Keratinocyte (primary cell): ENCODE measurements at regions not wholly inside any gene's neighbourhood (a gene's known extent, or its start where the extent isn't known, plus 50 kb on each side); places are given as distances from the start of the nearest gene placed in this dataset.

Source experiments
- DNase-seq: peaks from one replicate; pipeline ENCODE4 v3.0.0-alpha.2; 2011; ENCODE audit warnings: low read depth, missing footprints, low spot score
- FAIRE-seq: peaks from 2 replicates; lab custom pipeline; 2011; peaks lifted over from hg19 to GRCh38; lab: Jason Lieb, UNC
- H2AFZ ChIP-seq: 2 replicates; pipeline ENCODE4 v1.6.0; 2012; ENCODE audit warnings: low read length, control low read depth, inconsistent platforms; ENCODE audit not compliant: control insufficient read depth
- H3K27ac ChIP-seq: 2 replicates; pipeline ENCODE4 v1.5.1; 2011; ENCODE audit warnings: low read length; ENCODE audit not compliant: control insufficient read depth, insufficient read depth
- H3K27me3 ChIP-seq: 3 replicates; pipeline ENCODE4 v1.6.0; 2011; ENCODE audit warnings: low read length; ENCODE audit not compliant: control insufficient read depth, insufficient read depth; ENCODE audit errors: extremely low read depth
- H3K36me3 ChIP-seq, 2 experiments: 2 replicates in 1 of 2; 3 replicates in 1 of 2; pipeline ENCODE4 v1.5.1; 2011; ENCODE audit warnings: low read length in 2 of 2, mild to moderate bottlenecking in 1 of 2; ENCODE audit not compliant: control insufficient read depth in 2 of 2, insufficient read depth in 2 of 2; ENCODE audit errors: extremely low read depth in 1 of 2
- H3K4me1 ChIP-seq: 3 replicates; pipeline ENCODE4 v1.5.1; 2011; ENCODE audit warnings: low read length; ENCODE audit not compliant: control insufficient read depth, insufficient read depth; ENCODE audit errors: extremely low read depth
- H3K4me2 ChIP-seq: 3 replicates; pipeline ENCODE4 v1.6.0; 2011; ENCODE audit warnings: low read depth, low read length; ENCODE audit not compliant: control insufficient read depth, insufficient read depth; ENCODE audit errors: extremely low read depth
- H3K4me3 ChIP-seq, 3 experiments: fragments of 200-600 bp in 1 of 3; sonication (generic) in 1 of 3; 2 replicates in 2 of 3; 3 replicates in 1 of 3; pipeline ENCODE4 v1.5.1; 2011 to 2016; ENCODE audit warnings: low read length in 3 of 3, mild to moderate bottlenecking in 3 of 3, control low read depth in 2 of 3, inconsistent platforms in 1 of 3, low read depth in 1 of 3, mixed read lengths in 1 of 3, mixed run types in 1 of 3, moderate library complexity in 1 of 3; ENCODE audit not compliant: control insufficient read depth in 2 of 3, insufficient read depth in 2 of 3; ENCODE audit errors: extremely low read depth in 1 of 3
- H3K79me2 ChIP-seq: 2 replicates; pipeline ENCODE4 v1.6.0; 2012; ENCODE audit warnings: low read length; ENCODE audit not compliant: control insufficient read depth, insufficient read depth
- H3K9ac ChIP-seq: 3 replicates; pipeline ENCODE4 v1.6.0; 2011; ENCODE audit warnings: low read length; ENCODE audit not compliant: control insufficient read depth, insufficient read depth; ENCODE audit errors: extremely low read depth
- H3K9me1 ChIP-seq: 3 replicates; pipeline ENCODE4 v1.6.0; 2011; ENCODE audit warnings: low read length; ENCODE audit not compliant: control insufficient read depth, insufficient read depth; ENCODE audit errors: extremely low read depth
- H3K9me3 ChIP-seq: 2 replicates; pipeline ENCODE4 v1.5.1; 2012; ENCODE audit warnings: low read depth, low read length; ENCODE audit not compliant: control insufficient read depth
- H4K20me1 ChIP-seq: 3 replicates; pipeline ENCODE4 v1.6.0; 2011; ENCODE audit warnings: low read length; ENCODE audit not compliant: control insufficient read depth, insufficient read depth; ENCODE audit errors: extremely low read depth
- CTCF ChIP-seq, 3 experiments: IDR thresholded peaks in 1 of 3; conservative IDR thresholded peaks in 1 of 3; optimal IDR thresholded peaks in 1 of 3; 2 replicates in 2 of 3; 3 replicates in 1 of 3; pipeline versions ENCODE3 to v1.5.1; 2011; ENCODE audit warnings: low read length in 3 of 3, mild to moderate bottlenecking in 3 of 3, moderate library complexity in 2 of 3, control low read depth in 1 of 3, inconsistent platforms in 1 of 3; ENCODE audit not compliant: insufficient read depth in 2 of 3; ENCODE audit errors: extremely low read depth in 1 of 3
- EZH2 ChIP-seq: IDR thresholded peaks from one replicate; pipeline ENCODE4 v1.6.1; 2012; ENCODE audit warnings: inconsistent platforms, mild to moderate bottlenecking, low read length, moderate library complexity
- dilution Hi-C: fragments of 300-500 bp; cut with MboI; formaldehyde crosslinking; loops from one replicate; pipeline ENCODE4 v1.7.0; 2020; ENCODE audit warnings: low sequenced_read_pairs; ENCODE audit not compliant: extremely low pct_ligation_motif_present

DNA sequence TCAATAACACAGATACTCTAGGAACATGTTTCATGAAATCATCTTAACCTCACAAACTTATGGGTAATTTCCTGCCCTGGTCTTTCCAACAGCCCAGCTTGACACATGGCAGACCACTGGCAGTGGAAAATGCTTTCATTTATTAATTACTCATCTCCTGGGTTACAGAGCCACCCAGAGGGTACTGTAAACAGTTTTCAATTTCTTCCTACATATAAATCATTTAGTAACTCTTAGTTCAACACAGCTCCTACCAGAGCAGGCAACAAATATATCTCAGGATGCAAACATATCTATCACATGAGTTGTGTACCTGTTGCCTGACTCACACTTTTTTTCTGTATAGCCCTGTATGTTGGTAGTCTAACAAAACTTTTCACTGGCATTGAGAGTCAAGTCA lies 99.2 kb upstream of the VRK2 start:
- FAIRE-seq (no peak), DNase-seq (no peak)
- no peaks in the 10 kb centered on the region for H3K36me3 ChIP-seq
- H3K4me3 ChIP-seq = no peak overlapping the region
- no peaks in the 10 kb centered on the region for H3K79me2 ChIP-seq
- no peak overlapping the region for H2AFZ ChIP-seq
- H3K9me3 ChIP-seq = no peaks in the 10 kb centered on the region
- H3K4me1 ChIP-seq = no peaks in the 10 kb centered on the region
- no peaks in the 10 kb centered on the region for H3K27me3 ChIP-seq
- H4K20me1 ChIP-seq = no peaks in the 10 kb centered on the region
- TF ChIP-seq CTCF (optimal IDR thresholded peaks at IDR 0.05 in 1 of 3, IDR thresholded peaks at IDR 0.05 in 1 of 3, conservative IDR thresholded peaks at IDR 0.05 in 1 of 3; ENCODE audit: extremely low read depth in 1 of 3, insufficient read depth in 2 of 3, low read length in 3 of 3) (no peak), EZH2 (no peak)
- no peak overlapping the region for H3K9ac ChIP-seq
- H3K4me2 ChIP-seq = no peak overlapping the region
- no peak overlapping the region for H3K27ac ChIP-seq
- dilution Hi-C loops = no loop called here
- no peaks in the 10 kb centered on the region for H3K9me1 ChIP-seq

DNA sequence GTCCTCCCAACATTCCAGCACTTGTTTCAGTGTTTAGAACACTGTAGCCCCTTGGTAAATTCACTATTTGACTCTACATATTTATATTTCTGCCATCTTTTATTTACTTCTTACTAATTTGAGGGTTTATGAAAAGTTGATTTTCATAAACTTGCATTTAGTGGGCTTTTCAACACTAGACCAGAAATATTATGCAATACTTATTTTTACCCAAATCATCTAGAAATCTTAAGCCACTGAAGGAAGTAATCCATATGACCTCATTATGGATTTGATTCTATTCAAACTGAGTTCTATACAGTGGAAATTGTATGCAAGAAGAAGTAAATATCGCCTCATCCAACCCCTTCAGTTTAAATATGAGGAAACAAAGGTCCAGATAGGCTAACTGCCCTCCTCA lies 92.6 kb upstream of the VRK2 start:
- Histone ChIP-seq H3K27ac (no peak overlapping the region), H3K27me3 (no peaks in the 10 kb centered on the region), H3K4me3 (no peak overlapping the region), H3K4me2 (no peak overlapping the region), H3K4me1 (no peaks in the 10 kb centered on the region), H2AFZ (no peak overlapping the region), H3K9me1 (no peaks in the 10 kb centered on the region), H3K9ac (no peak overlapping the region), H3K9me3 (no peaks in the 10 kb centered on the region), H3K36me3 (no peaks in the 10 kb centered on the region), H3K79me2 (no peaks in the 10 kb centered on the region), H4K20me1 (no peaks in the 10 kb centered on the region)
- DNase-seq = no peak
- FAIRE-seq = no peak
- no peak for TF ChIP-seq EZH2
- no peak for TF ChIP-seq CTCF (optimal IDR thresholded peaks at IDR 0.05 in 1 of 3, IDR thresholded peaks at IDR 0.05 in 1 of 3, conservative IDR thresholded peaks at IDR 0.05 in 1 of 3; ENCODE audit: extremely low read depth in 1 of 3, insufficient read depth in 2 of 3, low read length in 3 of 3)
- dilution Hi-C loops = no loop called here
